ENCODE measurements at regions not wholly inside any gene's neighbourhood (a gene's known extent, or its start where the extent isn't known, plus 50 kb on each side); places are given as distances from the start of the nearest gene placed in this dataset.

DNA sequence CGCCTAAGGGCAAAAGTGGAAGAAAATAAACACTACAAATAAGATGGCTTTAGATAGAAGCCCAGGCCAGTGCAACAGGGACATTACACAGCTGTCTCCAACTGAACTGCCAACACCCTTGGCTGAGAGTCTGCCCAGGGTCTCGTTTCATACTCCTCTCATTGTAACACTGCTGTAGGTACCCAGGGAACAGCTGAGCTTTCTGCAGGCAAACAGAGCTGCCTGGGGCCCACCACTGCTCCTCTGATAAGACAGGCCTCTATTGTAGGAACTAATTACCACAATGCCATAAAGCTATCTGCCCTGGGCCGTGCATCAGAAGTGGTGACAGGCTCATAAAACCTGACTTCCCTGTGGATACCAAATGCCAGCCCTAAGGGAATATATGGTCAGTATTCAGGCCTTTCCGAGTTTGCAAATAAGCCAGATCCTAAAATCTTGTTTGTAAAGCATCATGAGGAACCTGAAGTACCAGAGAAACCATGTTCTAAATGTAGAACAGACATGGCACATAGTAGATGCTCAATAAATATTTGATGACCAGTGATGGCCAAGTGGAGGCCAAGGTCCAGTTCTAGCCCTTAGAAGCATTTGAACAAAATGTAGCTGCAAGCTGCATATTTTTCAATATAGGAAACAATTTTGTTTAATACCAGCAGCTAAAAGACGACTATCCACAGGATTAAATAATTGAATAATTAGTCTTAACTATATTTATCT, 84.3 kb upstream of the NEO1 start:
- TF ChIP-seq POLR2A (IDR thresholded peaks at IDR 0.05) (no peak), POLR2AphosphoS5 (IDR thresholded peaks at IDR 0.05) (no peak)
- TF ChIP-seq, protein P1, sequence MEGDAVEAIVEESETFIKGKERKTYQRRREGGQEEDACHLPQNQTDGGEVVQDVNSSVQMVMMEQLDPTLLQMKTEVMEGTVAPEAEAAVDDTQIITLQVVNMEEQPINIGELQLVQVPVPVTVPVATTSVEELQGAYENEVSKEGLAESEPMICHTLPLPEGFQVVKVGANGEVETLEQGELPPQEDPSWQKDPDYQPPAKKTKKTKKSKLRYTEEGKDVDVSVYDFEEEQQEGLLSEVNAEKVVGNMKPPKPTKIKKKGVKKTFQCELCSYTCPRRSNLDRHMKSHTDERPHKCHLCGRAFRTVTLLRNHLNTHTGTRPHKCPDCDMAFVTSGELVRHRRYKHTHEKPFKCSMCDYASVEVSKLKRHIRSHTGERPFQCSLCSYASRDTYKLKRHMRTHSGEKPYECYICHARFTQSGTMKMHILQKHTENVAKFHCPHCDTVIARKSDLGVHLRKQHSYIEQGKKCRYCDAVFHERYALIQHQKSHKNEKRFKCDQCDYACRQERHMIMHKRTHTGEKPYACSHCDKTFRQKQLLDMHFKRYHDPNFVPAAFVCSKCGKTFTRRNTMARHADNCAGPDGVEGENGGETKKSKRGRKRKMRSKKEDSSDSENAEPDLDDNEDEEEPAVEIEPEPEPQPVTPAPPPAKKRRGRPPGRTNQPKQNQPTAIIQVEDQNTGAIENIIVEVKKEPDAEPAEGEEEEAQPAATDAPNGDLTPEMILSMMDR (IDR thresholded peaks at IDR 0.05): no peak
- Histone ChIP-seq H3K36me3 (no peaks in the 10 kb centered on the region), H3K4me1 (replicated peaks) (peaks cover 4% of the 10 kb centered on the region), H3K27me3 (replicated peaks; ENCODE audit: insufficient read depth) (no peaks in the 10 kb centered on the region), H3K9me3 (no peaks in the 10 kb centered on the region), H3K4me3 (no peak overlapping the region), H3K27ac (peak overlapping the region in 1 of 2 donors; percentile 66)
- intact Hi-C loops (cut with DNase I): no loop called here
- DNase-seq (ENCODE audit: low spot score): no peak
- WGBS: 50% methylated on average over 5 of the region's 5 CpGs

DNA sequence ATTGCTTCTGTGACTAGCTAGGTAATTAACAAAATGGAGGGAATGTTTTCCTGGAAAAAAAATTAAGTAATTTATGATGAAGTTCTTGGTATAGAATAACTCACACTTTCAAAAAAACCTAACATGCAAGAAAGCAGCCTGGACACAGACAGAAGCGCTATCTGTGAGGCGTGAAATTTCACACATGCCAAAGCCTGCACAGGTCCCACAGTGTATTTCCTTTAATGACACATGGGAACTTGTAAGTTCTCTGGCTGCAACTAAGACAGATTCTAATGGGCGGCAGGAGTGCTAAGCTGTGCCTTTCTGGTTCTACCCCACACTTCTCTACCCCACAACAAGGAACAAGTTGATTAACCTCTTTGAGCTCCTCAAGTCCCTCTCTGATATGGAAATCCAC, 84.9 kb upstream of the NEO1 start:
- H3K27me3 ChIP-seq (replicated peaks; ENCODE audit: insufficient read depth): no peaks in the 10 kb centered on the region
- no peak overlapping the region for H3K4me3 ChIP-seq
- H3K36me3 ChIP-seq: no peaks in the 10 kb centered on the region
- H3K9me3 ChIP-seq: no peaks in the 10 kb centered on the region
- DNase-seq (ENCODE audit: low spot score): no peak
- intact Hi-C loops (cut with DNase I): no loop called here
- 63% methylated on average over 3 of the region's 3 CpGs for WGBS
- TF ChIP-seq POLR2A (IDR thresholded peaks at IDR 0.05) (no peak), POLR2AphosphoS5 (IDR thresholded peaks at IDR 0.05) (no peak)
- TF ChIP-seq, protein P1 (IDR thresholded peaks at IDR 0.05): no peak
- peaks cover 4% of the 10 kb centered on the region for H3K4me1 ChIP-seq (replicated peaks)
- no peak overlapping the region for H3K27ac ChIP-seq

DNA sequence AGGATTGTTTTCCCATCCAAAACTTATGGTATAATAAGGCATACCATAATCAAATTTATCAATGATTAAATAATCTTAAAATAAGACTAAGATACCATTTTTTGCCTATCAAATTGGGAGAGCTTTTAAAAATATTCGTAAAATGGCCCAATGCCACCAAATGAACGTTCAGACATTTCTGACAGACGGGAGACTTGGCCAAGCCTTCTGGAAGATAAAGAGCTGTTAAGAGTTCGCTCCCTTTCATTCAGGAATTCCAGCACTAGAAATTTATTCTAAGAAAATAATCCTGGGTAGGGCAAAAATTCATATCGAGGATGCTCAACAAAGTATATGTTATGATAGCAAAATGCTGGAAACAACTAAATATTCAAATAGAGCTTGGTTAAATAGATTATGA, 85.6 kb upstream of the NEO1 start:
- Histone ChIP-seq H3K27me3 (replicated peaks; ENCODE audit: insufficient read depth) (no peaks in the 10 kb centered on the region), H3K9me3 (no peaks in the 10 kb centered on the region), H3K4me1 (replicated peaks) (peaks cover 4% of the 10 kb centered on the region), H3K4me3 (no peak overlapping the region), H3K36me3 (no peaks in the 10 kb centered on the region), H3K27ac (no peak overlapping the region)
- intact Hi-C loops (cut with DNase I): no loop called here
- 63% methylated on average over 5 of the region's 5 CpGs for WGBS
- no peak for DNase-seq (ENCODE audit: low spot score)
- TF ChIP-seq POLR2AphosphoS5 (IDR thresholded peaks at IDR 0.05): no peak
- no peak for TF ChIP-seq POLR2A (IDR thresholded peaks at IDR 0.05)
- TF ChIP-seq, protein P1 (IDR thresholded peaks at IDR 0.05): no peak

DNA sequence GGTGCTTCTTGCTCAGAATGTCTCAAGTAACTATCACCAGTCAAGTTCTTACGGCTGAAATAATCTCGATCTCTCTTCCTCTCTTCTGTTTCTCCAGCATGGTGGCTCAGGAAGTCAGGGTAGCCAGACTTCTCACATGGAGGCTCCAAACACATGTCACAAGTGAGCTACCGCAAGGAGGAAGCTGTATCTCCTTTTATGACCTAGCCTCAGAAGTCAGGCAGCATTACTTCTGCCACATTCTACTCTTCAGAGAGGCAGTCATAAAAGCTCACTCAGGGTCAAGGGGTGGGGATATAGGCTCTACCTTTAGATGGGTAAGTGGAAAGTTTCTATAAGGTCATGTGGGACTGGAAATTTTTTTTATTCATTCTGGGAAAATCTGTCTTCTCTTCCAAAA, 86.6 kb upstream of the NEO1 start:
- no peak for DNase-seq (ENCODE audit: low spot score)
- no peak overlapping the region for H3K27ac ChIP-seq
- no peaks in the 10 kb centered on the region for H3K4me1 ChIP-seq (replicated peaks)
- no peaks in the 10 kb centered on the region for H3K36me3 ChIP-seq
- TF ChIP-seq POLR2A (IDR thresholded peaks at IDR 0.05): no peak
- TF ChIP-seq, protein P1 (IDR thresholded peaks at IDR 0.05): no peak
- TF ChIP-seq POLR2AphosphoS5 (IDR thresholded peaks at IDR 0.05): no peak
- no peaks in the 10 kb centered on the region for H3K27me3 ChIP-seq (replicated peaks; ENCODE audit: insufficient read depth)
- intact Hi-C loops (cut with DNase I): no loop called here
- 92% methylated on average over 3 of the region's 3 CpGs for WGBS
- H3K9me3 ChIP-seq: no peaks in the 10 kb centered on the region
- H3K4me3 ChIP-seq: no peak overlapping the region

DNA sequence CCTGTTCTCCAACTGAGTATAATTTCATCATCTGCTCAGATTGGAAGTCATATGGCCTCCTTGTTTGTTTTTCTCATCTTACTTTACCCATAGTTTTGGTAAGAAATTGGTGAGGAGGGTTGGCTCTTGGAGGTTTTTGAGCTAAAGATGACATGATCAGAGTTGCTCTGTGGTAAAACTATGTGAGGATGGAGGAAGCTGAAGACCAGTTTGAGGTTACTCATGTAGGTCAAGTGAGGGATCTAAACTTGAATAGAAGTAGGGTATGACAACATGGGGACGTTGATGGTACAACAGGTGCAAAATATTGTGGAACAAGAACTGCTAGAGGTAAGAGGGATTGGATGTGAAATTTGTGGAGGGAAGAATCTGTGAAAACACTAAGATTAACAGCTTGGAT, 87.7 kb upstream of the NEO1 start:
- H3K9me3 ChIP-seq: no peaks in the 10 kb centered on the region
- DNase-seq (ENCODE audit: low spot score): no peak
- TF ChIP-seq POLR2A (IDR thresholded peaks at IDR 0.05) (no peak), POLR2AphosphoS5 (IDR thresholded peaks at IDR 0.05) (no peak)
- TF ChIP-seq, protein P1 (IDR thresholded peaks at IDR 0.05): no peak
- no peak overlapping the region for H3K4me3 ChIP-seq
- no peak overlapping the region for H3K27ac ChIP-seq
- H3K36me3 ChIP-seq: no peaks in the 10 kb centered on the region
- H3K4me1 ChIP-seq (replicated peaks): no peaks in the 10 kb centered on the region
- H3K27me3 ChIP-seq (replicated peaks; ENCODE audit: insufficient read depth): no peaks in the 10 kb centered on the region
- intact Hi-C loops (cut with DNase I): no loop called here
- 96% methylated on average over 1 of the region's 1 CpG for WGBS

Data from prostate gland (tissue), 2 donors.